Myocyte (in vitro differentiated cells): ENCODE measurements at regions not wholly inside any gene's neighbourhood (a gene's known extent, or its start where the extent isn't known, plus 50 kb on each side); places are given as distances from the start of the nearest gene placed in this dataset.

Source experiments
- DNase-seq: peaks from one replicate; pipeline ENCODE4 v3.0.0-alpha.2; 2012; ENCODE audit warnings: low read depth

GRCh38 chr6:90952176-90952575 is 365.3 kb upstream of the MAP3K7 start:
- no peak for DNase-seq

- no peak for DNase-seq
These were observed 361.7 kb upstream of the MAP3K7 start for GRCh38 chr6:90948540-90948939.

GRCh38 chr6:90947184-90948064 is 360.6 kb upstream of the MAP3K7 start:
- DNase-seq = no peak

DNA sequence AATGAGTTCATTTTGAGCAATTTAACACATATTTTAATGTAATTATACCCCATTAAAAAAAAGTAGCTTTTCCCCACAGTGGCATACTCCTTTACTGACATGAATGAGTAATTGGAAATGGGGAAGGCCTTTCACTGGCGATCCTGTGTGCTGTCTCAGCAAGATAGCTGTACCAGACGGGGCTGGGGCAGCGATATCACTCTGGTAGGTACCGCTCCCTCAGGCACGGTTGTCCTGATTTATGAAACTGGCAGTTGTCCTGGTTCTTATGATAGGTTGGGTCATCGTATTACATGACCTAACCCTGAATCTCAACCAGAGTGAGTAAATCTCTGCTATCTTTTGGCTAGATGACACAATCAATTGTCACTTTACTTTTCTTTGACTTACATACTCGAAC is 355.0 kb upstream of the MAP3K7 start:
- no peak for DNase-seq

DNA sequence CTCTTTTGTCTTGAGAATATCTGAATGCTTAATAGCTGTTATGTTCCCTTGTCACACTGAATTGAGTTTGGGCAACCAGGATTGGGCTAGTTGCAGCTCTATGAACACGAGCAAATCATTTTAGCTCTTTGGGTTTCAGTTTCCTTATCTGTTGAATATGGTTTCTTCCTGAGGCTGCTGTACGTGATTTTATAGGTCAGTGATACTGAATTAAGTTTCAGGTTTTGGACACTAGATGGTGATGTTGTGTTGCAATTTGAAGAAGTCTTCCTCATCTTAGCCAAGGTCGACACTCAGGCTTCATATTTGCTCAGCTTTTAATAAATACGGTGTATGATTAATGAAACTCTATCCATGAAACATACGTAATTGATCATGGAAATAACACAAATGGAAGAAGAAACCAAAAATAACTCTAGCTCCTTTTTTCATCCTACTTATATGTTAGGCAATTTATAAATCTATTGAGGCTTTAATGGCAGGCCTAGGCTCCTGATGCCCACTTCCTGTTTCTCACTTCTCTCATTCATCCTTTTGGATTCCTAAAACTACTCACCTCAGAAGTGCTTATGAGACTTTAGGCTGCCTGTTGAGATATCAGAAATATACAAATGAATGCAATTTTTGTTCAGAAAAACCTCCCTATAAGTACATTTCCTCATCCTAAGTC is 354.1 kb upstream of the MAP3K7 start:
- DNase-seq = peak; percentile 59

- DNase-seq = no peak
These were observed 353.0 kb upstream of the MAP3K7 start for GRCh38 chr6:90939906-90940305.

DNA sequence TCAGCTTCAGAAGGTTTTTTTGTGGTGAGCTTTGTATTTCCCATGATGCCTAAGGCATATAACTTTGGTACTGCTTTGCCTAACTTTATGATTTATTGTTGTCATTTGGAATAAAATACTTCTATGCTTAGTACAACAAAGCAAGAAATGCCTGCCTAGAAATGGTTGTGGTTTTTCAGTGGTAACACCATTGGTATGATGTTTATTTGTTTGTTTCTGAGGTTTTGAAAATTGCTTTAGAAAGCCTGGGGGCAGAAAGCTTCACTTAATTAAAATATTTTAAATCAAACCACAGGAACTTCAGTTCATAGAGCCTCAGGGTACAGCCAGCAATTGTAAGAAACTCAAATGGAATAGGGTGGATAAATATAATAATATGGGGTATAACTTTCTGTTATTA is 351.2 kb upstream of the MAP3K7 start:
- DNase-seq = peak; percentile 5

DNA sequence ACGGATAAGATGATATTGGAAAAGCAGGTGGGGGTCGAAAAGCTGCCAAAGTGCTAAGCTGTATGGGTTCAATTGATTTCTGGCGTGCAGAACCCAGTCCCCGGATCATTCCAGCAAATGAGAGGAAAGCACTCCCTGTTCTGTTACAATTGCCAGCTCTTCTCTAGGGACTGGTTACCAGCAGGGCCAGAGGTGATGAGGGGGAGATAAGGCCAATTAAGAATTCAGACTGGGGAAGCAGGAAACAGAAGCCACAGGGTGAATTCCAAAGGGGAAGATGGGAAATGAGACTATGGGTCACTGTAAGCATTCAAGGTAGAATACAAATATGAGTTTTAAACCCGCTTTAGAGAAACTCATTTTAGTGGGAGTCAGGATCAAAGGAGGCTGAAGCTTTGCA is 349.4 kb upstream of the MAP3K7 start:
- DNase-seq = no peak

GRCh38 chr6:90934966-90935365 is 348.1 kb upstream of the MAP3K7 start:
- no peak for DNase-seq

- no peak for DNase-seq
These were observed 347.2 kb upstream of the MAP3K7 start for GRCh38 chr6:90934081-90934480.

- DNase-seq = no peak
These were observed 345.5 kb upstream of the MAP3K7 start for GRCh38 chr6:90932351-90932750.

DNA sequence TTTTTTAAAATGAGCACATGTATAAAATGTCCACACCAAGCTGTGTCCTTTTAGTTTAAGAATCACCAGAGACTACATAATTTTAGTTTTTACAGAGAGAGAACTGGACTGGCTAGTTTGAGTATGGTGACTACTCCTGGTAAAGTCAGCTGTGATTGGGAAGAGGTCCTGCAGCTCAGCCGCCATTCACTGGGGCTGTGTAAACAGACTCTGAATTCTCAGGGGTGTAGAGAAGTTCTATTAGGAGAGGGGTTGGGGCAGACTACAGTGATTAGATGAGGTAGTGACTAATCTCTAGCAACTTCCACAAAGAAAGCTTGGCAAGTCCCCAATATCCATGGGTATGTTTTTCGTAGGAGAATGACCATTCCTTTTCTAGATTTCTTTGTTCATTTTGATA is 341.2 kb upstream of the MAP3K7 start:
- DNase-seq = no peak

DNA sequence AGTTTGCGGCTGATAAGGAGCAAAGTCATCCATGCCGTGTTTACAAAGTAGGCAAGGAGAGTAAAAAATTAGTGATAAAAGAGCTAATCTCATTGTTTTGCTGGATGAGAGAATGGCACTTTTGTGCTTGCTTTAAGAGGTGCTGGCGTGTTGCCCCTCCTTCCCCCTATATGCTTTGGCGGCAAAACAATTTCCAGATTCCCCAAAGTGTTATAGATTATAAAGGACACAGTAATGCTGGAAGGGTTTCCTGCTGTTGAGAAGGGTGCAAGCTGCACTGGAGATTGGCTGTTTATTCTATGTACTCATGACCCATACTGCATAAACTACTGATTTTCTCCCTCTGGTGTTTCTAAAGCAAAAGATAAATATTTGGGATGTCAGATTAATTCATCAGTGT is 338.9 kb upstream of the MAP3K7 start:
- no peak for DNase-seq

DNA sequence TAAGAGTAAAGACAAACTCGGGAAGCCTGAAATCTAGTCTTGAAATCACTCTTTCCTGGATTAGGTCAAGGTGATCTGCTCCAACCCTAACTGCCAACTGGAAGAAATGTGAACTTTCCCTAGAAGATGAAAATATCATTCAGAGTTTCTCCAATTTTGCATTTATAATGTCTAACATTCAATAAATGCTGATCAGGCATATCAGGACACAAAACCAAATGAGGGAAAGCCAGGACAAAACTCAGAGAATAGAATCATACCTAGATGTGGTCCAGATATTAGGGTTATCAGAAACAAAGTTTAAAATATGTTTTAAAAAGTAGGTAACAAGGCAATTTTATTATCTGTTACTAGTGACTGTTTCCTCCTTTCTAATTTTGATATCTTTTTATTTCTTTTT is 335.5 kb upstream of the MAP3K7 start:
- DNase-seq = no peak

GRCh38 chr6:90918361-90918760 is 331.5 kb upstream of the MAP3K7 start:
- no peak for DNase-seq

- no peak for DNase-seq
These were observed 330.5 kb upstream of the MAP3K7 start for GRCh38 chr6:90917376-90917775.

- no peak for DNase-seq
These were observed 330.1 kb upstream of the MAP3K7 start for GRCh38 chr6:90916968-90917367.

DNA sequence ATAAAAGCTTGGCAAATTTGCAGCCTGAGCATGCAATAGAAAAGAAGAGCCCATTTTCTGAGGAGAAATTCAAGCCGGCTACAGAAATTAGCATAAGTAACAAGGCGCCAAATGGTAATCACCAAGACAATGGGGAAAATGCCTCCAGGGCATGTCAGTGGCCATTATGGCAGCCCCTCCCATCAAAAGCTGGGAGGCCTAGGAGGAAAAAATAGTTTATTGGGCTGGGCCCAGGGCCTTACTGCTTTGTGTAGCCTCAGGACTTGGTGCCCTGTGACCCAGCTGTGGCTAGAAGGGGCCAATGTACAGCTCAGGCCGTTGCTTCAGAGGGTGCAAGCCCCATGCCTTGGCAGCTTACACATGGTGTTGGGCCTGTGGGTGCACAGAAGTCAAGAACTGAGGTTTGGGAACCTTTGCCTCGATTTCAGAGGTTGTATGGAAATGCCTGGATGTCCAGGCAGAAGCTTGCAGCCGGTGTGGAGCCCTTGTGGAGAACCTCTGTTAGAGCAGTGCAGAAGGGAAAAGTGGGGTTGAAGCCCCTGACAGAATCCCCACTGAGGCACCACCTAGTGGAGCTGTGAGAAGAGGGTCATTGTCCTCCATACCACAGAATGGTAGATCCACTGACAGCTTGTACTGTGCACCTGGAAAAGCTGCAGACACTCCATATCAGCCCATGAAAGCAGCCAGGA is 328.5 kb upstream of the MAP3K7 start:
- DNase-seq = no peak

DNA sequence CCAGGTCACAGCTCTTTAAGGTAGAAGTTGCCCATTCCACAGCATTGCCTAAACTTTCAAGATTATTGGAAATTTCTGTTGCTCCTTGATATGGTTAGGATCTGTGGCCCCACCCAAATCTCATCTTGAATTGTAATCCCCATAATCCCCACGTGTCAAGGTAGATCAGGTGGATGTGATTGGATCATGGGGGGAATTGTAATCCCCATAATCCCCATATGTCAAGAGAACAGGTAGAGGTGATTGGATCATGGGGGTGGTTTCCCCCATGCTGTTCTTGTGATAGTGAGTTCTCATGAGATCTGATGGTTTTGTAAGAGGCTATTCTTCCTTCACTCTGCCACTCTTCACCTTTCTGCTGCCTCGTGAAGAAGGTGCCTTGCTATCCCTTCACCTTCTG is 327.4 kb upstream of the MAP3K7 start:
- no peak for DNase-seq

- DNase-seq = no peak
These were observed 326.5 kb upstream of the MAP3K7 start for GRCh38 chr6:90913266-90913960.

DNA sequence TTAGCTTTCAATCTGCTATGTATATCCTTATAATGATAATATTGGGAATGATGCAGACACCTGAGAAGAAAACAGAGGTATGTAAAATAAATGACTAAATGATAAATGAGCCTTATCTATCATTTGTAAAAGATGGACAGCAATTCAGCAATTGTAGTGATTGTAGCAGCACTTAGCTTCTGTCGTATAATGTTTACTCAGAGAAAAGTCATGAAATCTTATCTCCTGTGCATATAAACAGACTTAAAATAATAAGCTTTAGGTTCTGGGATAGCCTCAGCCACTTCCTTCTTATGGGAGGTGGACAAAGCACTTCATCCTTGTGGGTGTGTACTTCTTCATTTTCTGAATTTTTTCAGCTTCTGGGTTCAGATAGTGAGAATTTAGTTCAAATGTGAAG is 324.8 kb upstream of the MAP3K7 start:
- no peak for DNase-seq

DNA sequence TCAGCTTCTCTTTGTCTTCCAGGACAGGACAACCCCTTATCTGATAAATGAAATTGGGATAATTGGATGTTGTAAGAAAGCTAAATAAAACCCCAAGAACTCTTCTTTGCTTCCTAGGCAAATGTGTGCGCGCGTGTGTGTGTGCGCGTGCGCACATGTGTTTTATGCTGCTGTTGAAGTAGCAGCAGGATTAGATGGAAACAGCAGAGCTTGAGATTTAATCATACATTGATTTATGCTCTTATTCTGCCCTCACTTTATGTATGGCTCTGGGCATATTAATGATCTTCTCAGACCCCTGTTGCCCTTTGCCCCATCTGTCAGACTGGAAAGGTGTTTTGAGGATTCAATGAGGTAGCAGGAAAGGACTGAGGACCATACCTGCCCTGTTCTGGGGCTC is 324.0 kb upstream of the MAP3K7 start:
- no peak for DNase-seq
